A549 (cell line): ENCODE measurements at regions not wholly inside any gene's neighbourhood (a gene's known extent, or its start where the extent isn't known, plus 50 kb on each side); places are given as distances from the start of the nearest gene placed in this dataset.
A peak's percentile ranks its signal among the peaks of the same experiment; 100 is the strongest.

ENCODE experiments used
- CEBPB ChIP-seq, 2 experiments: fragments of >200 bp in 1 of 2; sonication (Bioruptor Twin) in 1 of 2; formaldehyde crosslinking in 1 of 2; IDR thresholded peaks; 2 replicates each; pipeline ENCODE4 v1.6.1; 2012 to 2016
- FOXS1 ChIP-seq: fragments of 250-450 bp; sonication (Bioruptor Pico); IDR thresholded peaks from 2 replicates; pipeline ENCODE4 v1.5.0; 2020; ENCODE audit warnings: mild to moderate bottlenecking, moderate library complexity
- HOXA7 ChIP-seq: fragments of 250-450 bp; sonication (Bioruptor Pico); IDR thresholded peaks from 2 replicates; pipeline ENCODE4 v1.5.0; 2020; ENCODE audit warnings: mild to moderate bottlenecking, moderate library complexity
- PHF8 ChIP-seq: fragments of 200-600 bp; sonication (generic); IDR thresholded peaks from 2 replicates; pipeline ENCODE4 v1.6.1; 2016; ENCODE audit warnings: low read depth, mild to moderate bottlenecking, antibody characterized with exemption, moderate library complexity, borderline replicate concordance
- POLR2A ChIP-seq: IDR thresholded peaks from 2 replicates; pipeline ENCODE4 v1.6.1; 2012; ENCODE audit warnings: mild to moderate bottlenecking, low read length
- RFX5 ChIP-seq: fragments of 450-650 bp; IDR thresholded peaks from 2 replicates; pipeline ENCODE4 v1.7.1; 2014; ENCODE audit warnings: antibody characterized with exemption, mild to moderate bottlenecking, moderate library complexity
- TF ChIP-seq, protein P1 (sequence below): fragments of 150-350 bp; IDR thresholded peaks from 2 replicates; pipeline ENCODE4 v1.6.1; 2014; ENCODE audit warnings: low read depth, mild to moderate bottlenecking, low read length
- TF ChIP-seq, protein P2 (sequence below): fragments of >200 bp; sonication (Bioruptor Twin); formaldehyde crosslinking; IDR thresholded peaks from 3 replicates; pipeline ENCODE4 v1.5.1; 2016

DNA sequence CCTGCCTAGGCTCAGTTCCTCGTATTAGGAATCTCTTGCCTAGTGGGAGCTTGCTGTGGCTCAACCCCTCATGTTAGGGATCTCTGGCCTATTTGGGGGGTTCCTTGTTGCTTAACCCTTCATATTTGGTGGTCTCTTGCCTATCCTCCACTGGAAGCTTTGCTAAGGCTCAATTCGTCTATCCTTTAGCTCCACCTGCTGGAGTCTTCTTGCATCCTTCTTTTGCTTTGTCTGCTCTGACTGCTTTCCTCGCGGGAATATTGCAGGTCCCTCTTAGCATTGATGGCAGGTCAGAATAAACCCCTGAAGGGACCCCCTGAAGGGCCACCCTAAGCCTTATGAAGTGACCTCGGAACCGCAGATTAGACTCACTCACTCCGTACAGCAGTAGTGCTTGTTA, 203.0 kb upstream of the TBX18 start:
- no peak for TF ChIP-seq PHF8
- TF ChIP-seq, protein P1, sequence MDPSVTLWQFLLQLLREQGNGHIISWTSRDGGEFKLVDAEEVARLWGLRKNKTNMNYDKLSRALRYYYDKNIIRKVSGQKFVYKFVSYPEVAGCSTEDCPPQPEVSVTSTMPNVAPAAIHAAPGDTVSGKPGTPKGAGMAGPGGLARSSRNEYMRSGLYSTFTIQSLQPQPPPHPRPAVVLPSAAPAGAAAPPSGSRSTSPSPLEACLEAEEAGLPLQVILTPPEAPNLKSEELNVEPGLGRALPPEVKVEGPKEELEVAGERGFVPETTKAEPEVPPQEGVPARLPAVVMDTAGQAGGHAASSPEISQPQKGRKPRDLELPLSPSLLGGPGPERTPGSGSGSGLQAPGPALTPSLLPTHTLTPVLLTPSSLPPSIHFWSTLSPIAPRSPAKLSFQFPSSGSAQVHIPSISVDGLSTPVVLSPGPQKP = no peak
- no peak for TF ChIP-seq RFX5
- TF ChIP-seq, protein P2, sequence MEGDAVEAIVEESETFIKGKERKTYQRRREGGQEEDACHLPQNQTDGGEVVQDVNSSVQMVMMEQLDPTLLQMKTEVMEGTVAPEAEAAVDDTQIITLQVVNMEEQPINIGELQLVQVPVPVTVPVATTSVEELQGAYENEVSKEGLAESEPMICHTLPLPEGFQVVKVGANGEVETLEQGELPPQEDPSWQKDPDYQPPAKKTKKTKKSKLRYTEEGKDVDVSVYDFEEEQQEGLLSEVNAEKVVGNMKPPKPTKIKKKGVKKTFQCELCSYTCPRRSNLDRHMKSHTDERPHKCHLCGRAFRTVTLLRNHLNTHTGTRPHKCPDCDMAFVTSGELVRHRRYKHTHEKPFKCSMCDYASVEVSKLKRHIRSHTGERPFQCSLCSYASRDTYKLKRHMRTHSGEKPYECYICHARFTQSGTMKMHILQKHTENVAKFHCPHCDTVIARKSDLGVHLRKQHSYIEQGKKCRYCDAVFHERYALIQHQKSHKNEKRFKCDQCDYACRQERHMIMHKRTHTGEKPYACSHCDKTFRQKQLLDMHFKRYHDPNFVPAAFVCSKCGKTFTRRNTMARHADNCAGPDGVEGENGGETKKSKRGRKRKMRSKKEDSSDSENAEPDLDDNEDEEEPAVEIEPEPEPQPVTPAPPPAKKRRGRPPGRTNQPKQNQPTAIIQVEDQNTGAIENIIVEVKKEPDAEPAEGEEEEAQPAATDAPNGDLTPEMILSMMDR = peak; percentile 57
- TF ChIP-seq CEBPB (IDR thresholded peaks at IDR 0.05) = no peak
- no peak for TF ChIP-seq HOXA7 (CRISPR knock-in tag)
- TF ChIP-seq FOXS1 (CRISPR knock-in tag) = no peak
- TF ChIP-seq POLR2A = no peak
